ENCODE measurements at regions not wholly inside any gene's neighbourhood (a gene's known extent, or its start where the extent isn't known, plus 50 kb on each side); places are given as distances from the start of the nearest gene placed in this dataset.

DNA sequence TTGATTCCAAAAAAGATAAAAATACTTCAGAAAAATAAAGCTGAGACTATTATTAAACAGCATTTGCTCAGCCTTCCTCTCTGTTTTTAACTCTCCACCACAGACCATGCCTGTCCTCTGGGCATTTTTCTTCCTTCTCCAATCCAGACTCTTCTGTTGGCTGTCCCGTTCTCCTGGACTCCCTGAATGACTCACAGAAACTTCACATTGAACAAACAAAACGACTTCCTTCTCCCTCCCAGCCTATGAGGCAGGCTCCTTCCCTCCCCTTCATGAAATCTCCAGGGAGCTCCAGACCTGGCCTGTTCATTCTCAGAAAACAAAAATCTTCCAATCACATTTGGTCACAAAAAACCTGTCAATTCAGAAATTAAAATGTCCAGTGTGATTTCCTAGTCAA is 421.3 kb downstream of the NPHP4 start:
- no peak for DNase-seq (ENCODE audit: low read depth, low spot score)

DNA sequence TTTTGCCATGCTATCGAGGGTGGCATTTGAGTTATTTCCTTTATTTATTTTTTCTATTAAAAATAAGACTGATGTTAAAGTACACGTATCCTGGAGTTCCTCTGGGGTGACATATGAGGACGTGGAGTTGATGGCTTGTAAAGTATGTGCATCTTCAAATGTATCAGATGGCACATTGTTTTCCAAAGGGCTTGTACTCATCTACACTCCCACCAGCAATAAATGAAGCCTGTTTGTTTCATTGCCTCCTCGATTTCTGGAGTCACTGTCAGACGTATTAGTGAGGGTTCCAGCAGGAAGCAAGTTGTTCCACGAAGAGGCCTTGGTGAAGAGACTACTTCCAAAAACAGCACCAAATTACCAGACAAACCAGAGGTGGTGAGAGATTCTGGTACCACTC is 423.9 kb downstream of the NPHP4 start:
- no peak for DNase-seq (ENCODE audit: low read depth, low spot score)

DNA sequence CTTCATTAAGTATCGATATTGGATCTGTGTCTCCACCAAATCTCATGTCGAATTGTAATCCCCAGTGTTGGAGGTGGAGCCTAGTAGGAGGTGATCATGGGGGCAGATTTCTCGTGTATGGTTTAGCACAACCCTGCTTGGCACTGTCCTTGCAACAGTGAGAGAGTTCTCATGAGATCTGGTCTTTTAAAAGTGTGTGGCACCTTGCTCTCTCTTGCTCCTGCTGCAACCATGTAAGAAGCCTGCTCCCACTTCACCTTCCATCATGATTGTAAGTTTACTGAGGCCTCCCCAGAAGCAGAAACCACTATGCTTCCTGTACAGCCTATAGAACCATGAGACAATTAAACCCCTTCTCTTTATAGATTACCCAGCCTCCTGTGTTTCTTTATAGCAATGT is 424.4 kb downstream of the NPHP4 start:
- no peak for DNase-seq (ENCODE audit: low read depth, low spot score)

DNA sequence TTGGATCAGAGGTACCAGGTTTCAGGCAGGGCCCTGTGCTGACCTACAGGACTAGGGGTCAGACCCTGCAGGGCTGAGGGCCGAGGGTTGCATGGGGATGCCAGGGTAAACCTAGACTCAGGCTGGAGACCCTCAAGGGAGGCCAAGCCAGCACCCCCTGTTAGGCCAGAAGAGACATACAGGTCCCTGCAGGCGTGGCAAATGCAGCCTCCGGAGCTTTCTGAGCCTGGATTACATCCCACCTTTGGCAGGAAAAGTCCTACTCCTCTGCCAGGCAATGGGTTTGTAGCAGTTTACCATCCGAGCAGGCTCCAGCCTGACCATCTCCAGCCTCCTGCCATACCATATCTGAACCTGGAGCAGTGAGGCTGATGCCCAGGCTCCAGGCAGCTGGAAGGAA is 425.3 kb downstream of the NPHP4 start:
- DNase-seq (ENCODE audit: low read depth, low spot score), result no peak

DNA sequence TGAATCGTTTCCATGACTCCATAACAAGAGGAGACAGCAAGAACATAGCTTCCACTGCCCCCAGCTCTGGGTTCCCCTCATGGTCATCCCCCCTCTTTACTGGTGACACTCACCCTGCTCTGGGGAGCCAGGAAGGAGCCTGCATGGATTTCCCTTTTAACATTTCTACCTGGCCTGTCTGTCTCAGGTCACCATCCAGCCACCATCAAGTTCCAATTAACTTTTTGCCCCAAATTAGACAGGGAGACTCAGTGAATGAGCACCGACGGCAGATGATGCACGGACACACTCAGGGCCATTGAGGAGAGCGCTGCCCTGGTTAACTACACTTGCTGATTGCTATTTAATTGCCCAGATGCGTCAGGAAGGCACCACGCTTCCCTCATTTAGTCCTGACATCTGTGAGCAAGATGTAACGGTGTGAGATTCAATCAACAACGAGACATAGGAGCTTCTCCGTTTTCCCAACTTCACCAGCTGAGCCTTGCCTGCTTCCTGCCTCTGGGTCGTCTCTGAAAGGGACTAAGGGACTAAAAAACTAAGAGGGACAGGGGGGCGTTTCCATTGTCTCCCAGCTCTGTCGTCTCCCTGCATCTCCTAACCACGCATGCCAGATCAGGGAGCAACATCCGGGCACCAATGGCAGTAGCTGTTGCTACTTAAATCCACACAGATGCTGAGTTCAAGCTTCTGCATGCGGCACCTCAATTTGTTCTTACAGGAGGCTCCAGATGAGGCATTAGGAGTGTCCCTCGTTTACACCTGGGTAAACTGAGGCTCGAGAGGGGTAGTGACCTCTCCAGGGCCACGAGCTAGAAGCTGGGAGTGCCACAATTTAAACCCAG is 426.7 kb downstream of the NPHP4 start:
- DNase-seq (ENCODE audit: low read depth, low spot score), result no peak

DNA sequence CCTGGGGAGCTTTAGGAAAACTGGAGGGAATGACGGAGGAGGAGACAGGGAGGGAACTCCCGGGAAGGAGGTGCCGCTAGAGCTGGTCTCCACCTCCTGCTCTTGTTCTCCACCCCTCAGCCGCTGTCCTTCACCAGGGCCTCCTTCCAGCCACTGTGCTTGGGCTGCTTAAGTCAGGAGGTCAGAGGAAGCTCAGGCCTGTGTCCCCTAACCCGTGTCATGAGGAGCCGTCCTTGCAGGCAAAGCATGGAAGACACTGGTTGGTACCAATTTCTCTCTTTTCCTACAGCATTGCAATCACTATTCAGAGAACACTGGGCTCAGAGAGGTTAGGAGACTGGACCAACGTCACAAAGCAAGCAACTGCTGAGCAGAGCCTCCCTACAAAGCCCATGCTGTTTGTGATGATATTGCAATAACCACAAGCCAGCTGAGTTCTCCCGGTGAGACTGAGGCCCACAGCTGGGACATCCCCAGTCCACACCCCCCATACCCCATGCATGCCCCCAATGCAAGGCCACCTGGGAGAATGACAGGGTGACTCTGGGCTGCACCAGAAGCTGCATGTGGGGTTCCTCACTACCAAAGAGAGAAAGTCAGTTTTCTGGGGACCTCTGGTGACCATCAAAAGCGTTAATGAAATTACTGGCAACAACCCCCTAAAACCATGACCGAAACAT is 427.5 kb downstream of the NPHP4 start:
- no peak for DNase-seq (ENCODE audit: low read depth, low spot score)

DNA sequence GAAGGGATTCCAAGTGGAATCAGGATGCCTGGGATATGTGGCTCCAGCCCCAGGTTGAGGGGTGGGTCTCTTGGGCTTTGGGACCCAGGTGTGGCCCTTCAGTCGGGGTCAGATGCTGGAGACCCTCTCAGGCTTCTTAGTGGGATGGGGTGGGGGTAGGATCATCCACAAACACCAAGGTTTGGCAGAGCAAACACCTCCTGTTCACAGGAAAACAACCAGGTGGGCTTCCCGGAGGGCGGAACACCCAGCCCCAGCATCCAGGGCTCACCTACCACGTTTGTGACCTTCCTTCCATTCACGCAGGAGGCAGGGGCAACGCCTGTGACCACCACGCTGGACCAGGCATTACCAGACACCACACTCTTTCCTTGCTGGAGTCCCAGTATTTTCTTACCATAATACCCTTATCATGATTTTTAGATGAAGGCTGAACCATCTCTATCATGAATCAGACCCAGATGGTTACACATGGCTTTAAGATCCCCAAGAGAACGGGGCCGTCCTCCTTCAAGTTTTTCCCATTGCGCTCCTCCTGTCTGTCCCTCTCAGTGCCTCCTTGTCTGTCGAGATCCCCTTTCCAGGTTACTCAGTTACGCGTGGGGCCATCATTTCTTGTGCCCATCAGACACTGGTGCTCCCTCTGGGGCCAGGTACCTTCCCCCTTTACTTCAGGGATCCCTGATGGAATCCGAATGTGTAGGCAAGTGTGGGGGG is 428.2 kb downstream of the NPHP4 start:
- no peak for DNase-seq (ENCODE audit: low read depth, low spot score)

DNA sequence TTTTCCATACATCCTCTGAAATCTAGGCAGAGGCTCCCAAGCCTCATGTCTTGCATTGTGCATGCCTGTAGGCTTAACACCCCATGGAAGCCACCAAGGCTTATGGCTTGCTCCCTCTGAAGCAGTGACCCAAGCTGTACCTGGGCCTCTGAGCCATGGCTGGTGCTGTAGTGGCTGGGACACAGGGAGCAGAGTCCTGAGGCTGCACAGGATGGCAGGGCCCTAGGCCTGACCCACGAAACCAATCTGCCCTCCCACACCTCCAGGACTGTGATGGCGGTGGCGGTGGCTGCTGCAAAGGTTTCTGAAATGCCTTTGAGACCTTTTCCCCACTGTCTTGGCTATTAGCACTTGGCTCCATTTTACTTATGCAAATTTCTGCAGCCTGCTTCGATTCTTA is 429.5 kb downstream of the NPHP4 start:
- DNase-seq (ENCODE audit: low read depth, low spot score), result no peak

DNA sequence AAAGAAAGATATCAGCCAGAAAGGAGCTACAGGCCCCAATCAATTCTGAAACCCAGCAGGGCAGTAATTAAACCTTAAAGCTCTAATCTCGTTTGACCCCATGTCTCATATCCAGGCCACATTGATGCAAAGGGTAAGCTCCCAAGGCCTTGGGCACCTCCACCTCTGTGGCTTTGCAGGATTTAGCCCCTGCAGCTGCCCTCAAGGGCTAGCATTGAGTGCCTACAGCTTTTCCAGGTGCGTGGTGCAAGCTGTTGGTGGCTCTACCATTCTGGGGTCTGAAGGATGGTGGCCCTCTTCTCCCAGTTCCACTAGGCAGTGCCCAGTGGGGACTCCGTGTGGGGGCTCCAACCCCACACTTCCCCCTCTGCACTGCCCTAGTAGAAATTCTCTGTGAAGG is 429.9 kb downstream of the NPHP4 start:
- DNase-seq (ENCODE audit: low read depth, low spot score), result no peak

DNA sequence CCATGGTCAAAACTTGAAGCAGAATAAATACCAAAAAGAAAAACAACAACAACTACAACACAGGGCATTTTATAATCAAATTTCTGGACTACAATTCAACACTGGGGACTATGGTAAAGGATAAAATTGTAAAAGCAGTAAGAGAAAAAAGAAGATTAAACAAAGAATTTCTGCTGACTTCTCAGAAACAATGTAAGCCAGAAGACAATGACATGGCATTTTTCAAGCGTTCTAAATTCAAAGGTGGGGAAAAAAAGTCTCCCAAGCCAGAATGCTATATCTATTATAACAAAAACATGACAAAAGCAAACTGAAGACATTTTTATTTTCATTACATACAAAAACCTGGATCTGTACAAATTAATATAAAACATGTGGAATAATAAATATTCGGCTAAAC is 433.1 kb downstream of the NPHP4 start:
- DNase-seq (ENCODE audit: low read depth, low spot score), result no peak

DNA sequence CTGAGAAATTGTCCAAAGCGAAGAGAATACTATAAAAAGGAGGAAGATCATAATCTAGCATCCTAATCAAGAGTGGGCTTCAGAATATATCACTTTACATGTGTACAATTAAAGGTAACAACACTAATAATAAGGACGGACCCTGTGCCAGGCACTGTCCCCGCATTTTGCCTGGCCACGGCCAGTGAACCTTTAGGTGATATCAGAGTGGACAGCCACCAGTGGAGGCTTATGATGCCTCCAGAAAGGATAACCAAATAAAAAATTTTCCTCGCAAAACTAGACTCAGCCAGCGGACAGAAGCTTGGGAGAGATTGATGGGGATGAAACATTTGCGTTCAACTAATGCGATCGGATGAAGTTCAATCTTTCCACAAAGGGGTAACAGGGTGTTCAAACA is 436.4 kb downstream of the NPHP4 start:
- no peak for DNase-seq (ENCODE audit: low read depth, low spot score)

DNA sequence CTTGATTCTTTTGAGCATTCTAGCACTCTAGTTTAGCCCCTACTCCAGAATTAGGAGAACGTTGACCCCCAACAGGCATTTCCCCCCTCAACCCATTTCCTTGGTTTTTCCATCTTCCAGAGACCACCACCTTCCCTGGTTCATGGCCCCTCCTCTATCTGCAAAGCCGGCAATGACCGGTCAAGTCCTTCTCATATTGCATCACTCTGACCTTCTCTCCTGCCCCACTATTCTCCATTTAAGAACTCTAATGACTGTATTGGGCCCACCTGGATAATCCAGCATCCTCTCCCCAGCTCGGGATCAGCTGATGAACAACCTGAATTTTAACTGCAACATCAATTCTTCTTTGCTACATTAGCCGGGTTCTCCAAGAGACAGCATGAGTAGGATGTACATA is 437.4 kb downstream of the NPHP4 start:
- DNase-seq (ENCODE audit: low read depth, low spot score), result no peak

DNA sequence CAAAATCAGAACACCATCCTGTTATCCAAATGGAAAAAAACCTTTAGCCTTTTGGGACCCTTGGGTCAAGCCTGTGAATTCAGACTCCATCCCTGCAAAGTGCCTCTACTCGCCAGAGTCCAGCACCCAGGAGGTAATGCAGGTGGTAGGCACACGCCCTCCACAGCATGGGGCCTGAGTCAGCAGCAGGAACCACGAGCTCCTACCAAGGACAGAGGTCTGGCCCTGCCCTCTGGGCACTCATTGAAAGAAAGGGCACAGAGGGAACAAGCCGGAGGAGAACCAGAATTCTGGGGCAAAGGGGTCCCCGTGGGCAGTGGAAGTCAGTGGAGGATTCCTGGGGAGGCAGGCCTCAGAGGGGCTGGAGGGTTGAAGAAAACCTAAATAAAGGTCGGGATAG is 438.1 kb downstream of the NPHP4 start:
- DNase-seq (ENCODE audit: low read depth, low spot score), result no peak

DNA sequence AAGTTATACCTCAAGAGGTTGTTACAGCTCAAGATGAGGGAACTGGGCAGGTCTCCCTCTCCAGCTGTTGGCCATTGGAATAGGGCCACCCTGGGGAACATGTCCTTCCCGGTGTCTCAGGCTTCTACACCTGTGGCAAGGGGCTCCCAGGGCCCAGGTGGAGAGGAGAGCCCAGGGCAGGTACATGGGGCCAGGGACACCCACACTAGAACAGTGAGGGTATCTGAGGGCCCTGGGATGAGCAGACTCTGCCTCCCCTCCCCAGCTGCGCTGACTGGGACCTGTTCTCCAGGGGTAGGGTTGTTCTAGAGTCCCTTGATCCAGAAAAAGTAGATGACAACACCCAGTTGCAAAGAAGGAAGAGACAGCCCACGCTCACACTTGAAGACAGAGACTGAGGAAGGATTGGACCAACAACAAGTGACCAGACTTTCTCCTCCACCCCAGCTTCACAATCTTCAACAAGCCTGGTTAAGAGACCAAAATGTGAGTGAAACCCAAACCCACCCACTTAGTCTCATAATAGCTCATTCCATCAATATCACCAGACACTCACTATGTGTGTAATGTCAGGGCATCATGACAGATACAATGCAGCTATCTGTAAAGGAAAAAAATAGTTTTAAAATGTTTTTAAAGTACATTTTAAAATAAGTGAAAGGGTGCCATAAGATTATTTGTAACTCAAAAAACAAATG is 439.3 kb downstream of the NPHP4 start:
- DNase-seq (ENCODE audit: low read depth, low spot score), result no peak

DNA sequence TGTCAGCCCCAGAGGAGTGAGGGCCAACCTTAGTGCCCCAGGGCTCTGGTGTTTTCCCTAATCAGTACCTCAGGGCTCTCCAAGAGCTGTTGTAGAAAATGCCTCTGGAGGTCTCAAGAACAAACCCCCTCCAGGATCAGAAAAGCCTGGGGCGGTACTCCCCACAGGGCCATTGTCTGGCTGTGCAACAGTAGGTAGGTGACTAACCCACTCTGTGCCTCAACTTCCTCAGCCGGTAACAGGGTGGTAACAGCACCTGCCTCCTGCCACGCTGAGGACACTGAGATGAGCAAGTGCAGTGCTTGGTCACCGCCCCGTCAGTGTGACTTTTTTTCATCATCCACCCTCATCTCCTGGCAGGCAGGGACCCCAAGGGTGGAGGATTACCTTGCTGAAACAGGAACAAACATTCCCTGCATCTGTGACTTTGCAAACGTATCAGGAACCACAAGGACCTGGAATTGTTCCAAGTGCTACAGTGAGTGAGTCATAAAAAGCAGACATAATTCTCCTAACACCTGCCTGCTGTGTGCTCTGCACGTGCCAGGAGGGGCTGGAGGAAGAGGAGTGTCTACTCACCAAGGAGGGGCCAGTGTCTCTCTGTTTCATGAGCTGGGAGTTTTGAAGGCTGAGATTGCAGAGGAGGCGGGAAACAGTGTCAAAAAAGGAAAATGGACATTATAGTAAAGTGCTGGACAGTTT is 440.8 kb downstream of the NPHP4 start:
- DNase-seq (ENCODE audit: low read depth, low spot score), result peak; percentile 20

DNA sequence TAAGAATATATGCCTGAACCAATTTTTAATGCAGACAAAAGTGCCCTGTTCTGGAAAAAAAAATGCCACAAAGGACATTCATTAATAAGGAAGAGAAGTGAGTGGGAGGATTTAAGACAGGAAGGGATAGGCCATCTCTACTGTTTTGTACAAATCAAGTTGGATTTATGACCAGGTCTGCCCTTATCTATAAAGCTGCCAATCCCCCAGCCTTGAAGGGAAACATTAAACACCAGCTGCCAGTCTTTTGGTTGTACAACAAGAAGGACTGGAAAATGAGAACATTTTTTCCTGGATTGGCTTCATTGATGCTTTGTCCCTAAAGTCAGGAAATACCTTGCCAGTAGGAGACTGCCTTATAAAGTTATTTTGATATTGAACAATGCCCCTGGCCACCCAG is 444.0 kb downstream of the NPHP4 start:
- no peak for DNase-seq (ENCODE audit: low read depth, low spot score)

DNA sequence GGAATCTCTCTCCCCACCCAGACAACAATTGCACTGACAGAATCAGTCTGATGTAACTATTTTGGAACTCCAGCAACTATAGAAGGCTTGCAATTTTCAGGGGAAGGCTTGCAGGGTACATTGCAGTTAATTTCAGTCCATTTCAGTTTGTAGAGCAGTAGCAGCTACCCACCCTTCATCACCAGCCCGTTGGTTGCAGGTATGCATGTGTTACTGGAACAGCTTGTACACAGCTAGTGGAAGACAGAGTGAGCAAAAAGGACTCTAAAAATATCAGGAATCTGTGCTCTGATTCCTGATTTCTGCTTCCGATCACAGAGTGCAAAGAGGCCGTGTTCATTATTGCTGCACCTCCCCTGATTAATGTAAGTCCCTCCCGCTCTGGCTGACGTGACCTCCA is 449.0 kb downstream of the NPHP4 start:
- no peak for DNase-seq (ENCODE audit: low read depth, low spot score)

DNA sequence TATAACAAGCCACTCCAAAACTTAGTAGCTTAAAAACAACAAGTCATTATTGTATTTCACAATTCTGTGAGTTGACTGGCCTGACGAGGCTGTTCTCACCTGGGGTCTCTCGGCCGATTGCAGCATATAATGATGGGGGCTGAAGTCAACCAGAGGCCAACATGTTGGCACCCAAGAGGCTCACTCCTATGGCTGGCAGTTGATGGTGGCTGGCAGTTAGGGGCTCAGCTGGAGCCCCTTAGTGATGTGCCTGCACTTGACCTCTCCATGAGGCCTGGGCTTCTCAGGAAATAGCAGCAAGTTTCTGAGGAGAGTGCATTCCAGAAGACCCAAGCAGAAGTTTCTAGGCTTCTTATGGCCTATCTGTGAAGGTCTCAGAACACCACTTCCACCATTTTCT is 459.4 kb downstream of the NPHP4 start:
- DNase-seq (ENCODE audit: low read depth, low spot score), result no peak

DNA sequence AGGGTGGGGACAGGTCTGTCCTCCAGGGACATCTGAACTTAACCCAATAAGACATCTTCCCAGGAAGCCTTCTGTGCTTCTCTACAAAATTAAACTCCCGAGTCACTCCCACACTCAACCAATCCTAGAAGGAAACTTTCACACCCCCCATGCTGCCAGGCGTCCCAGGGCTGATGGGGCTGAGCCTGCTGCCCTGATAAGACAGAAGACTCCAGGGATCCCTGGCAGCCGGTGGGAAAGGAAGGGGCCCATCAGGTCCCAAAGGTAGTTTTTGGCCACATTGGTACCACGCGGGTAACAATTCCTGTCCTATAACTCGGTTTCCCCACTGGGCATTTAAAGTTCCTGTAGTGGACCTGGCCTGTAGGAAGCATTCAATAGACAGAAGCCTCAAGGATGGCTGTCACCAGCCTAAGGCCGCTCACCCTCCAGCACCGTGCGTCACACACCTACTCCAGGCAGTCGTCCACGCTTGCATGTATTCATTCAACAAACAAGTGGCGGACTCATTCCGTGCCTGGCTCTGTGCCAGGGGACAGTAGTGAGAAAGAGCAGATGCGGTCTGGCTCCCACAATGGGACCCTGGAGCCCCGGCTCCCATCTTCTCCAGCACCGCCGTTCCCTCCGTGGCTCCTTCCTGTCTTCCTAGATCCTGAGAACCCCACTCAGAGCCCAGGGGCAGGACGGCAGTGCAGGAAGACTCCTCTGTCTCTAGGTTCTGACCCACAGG is 465.2 kb downstream of the NPHP4 start:
- DNase-seq (ENCODE audit: low read depth, low spot score), result no peak

DNA sequence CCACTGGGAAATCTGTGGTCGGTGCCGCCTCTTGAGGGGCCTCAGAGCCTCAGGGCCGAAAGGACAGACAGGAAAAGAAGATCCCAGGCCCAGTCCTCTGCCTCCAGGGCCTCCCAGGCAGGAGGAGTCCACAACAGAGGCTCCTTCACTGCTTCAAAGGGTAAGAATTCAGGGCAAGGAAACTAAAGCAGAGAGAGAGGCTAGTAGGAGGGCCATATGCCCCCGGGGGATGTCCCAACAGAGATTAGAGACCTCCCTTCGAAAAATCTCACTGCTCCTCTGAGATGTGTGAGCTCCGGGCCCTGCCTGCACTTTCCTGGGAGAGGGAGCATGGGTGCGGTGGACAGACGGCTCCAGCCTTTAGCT is 465.9 kb downstream of the NPHP4 start:
- no peak for DNase-seq (ENCODE audit: low read depth, low spot score)
